ENCODE measurements at regions not wholly inside any gene's neighbourhood (a gene's known extent, or its start where the extent isn't known, plus 50 kb on each side); places are given as distances from the start of the nearest gene placed in this dataset.

GRCh38 chr3:89057398-89057797 lies 50.0 kb upstream of the EPHA3 start:
- Histone ChIP-seq H3K4me2 (ENCODE audit: extremely low read depth, insufficient read depth, low read length) (no peak overlapping the region), H3K9me3 (ENCODE audit: control insufficient read depth, insufficient read depth, low read depth, low read length) (no peaks in the 10 kb centered on the region), H3K4me3 (replicated peaks in 1 of 4; ENCODE audit: control extremely low read depth in 1 of 4, insufficient read depth in 1 of 4, low read depth in 3 of 4, low read length in 4 of 4) (no peak overlapping the region), H4K20me1 (ENCODE audit: control insufficient read depth, extremely low read depth, insufficient read depth, low read length) (no peaks in the 10 kb centered on the region), H3K36me3 (ENCODE audit: control insufficient read depth, insufficient read depth, low read length) (no peaks in the 10 kb centered on the region), H3K4me1 (ENCODE audit: control insufficient read depth, extremely low read depth, insufficient read depth, low read length) (no peaks in the 10 kb centered on the region), H3K27me3 (ENCODE audit: control insufficient read depth, insufficient read depth, low read length) (no peaks in the 10 kb centered on the region), H3K79me2 (ENCODE audit: control insufficient read depth, insufficient read depth, low read length) (no peaks in the 10 kb centered on the region), H3K9ac (ENCODE audit: insufficient read depth, low read length) (no peak overlapping the region), H2AFZ (ENCODE audit: low read length) (no peak overlapping the region), H3K27ac (ENCODE audit: insufficient read depth, low read length) (no peak overlapping the region)
- no peak for DNase-seq (ENCODE audit: low read depth in 2 of 2)
- no peak for TF ChIP-seq EZH2 (IDR thresholded peaks at IDR 0.05; ENCODE audit: low read length, missing control alignments)
- no peak for TF ChIP-seq CTCF (conservative IDR thresholded peaks at IDR 0.05 in 1 of 2, IDR thresholded peaks at IDR 0.05 in 1 of 2; ENCODE audit: low read depth in 1 of 2, low read length in 2 of 2)
